SK-N-SH (cell line): ENCODE measurements at regions not wholly inside any gene's neighbourhood (a gene's known extent, or its start where the extent isn't known, plus 50 kb on each side); places are given as distances from the start of the nearest gene placed in this dataset.
"Not testable (repeated sequence)": the region's sequence is repeated elsewhere in the genome, so short reads cannot be mapped to it uniquely, and the experiment has no call there.

Experiments used
- CTCF ChIA-PET: fragments of 300-600, 350-600 bp; formaldehyde crosslinking; extraction: SDS; loops from one replicate; lab custom pipeline; 2021; lab: Yijun Ruan, JAX
- POLR2A ChIA-PET: fragments of 350-600 bp; sonication (Branson Sonifier 250); formaldehyde crosslinking; extraction: SDS; loops from one replicate; lab custom pipeline; 2020; ENCODE audit warnings: antibody characterized with exemption, inconsistent platforms; lab: Yijun Ruan, JAX
- DNase-seq: peaks from one replicate; pipeline ENCODE4 v3.0.0; 2012
- H2AFZ ChIP-seq: fragments of 200-600 bp; sonication (generic); 2 replicates; pipeline ENCODE4 v1.8.1; 2016; ENCODE audit warnings: antibody characterized with exemption, mild to moderate bottlenecking, low read depth
- H3F3A ChIP-seq: fragments of 200-600 bp; sonication (generic); replicated peaks from 2 replicates; pipeline ENCODE3; 2016; ENCODE audit warnings: antibody characterized with exemption, mild to moderate bottlenecking; ENCODE audit not compliant: insufficient read depth
- H3K27ac ChIP-seq, 2 experiments: fragments of 200-500 bp in 1 of 2; fragments of 200-600 bp in 1 of 2; sonication (Bioruptor generic) in 1 of 2; sonication (generic), shearing (Covaris generic) in 1 of 2; 2 replicates each; pipeline versions ENCODE4 v1.5.1 to v1.6.1; 2014 to 2016; ENCODE audit warnings: low read depth in 2 of 2, inconsistent platforms in 1 of 2, low read length in 1 of 2, mild to moderate bottlenecking in 1 of 2, mixed read lengths in 1 of 2
- H3K27me3 ChIP-seq: fragments of 200-600 bp; sonication (generic), shearing (Covaris generic); 2 replicates; pipeline ENCODE4 v1.6.1; 2016; ENCODE audit warnings: mixed run types; ENCODE audit not compliant: insufficient read depth
- H3K36me3 ChIP-seq, 2 experiments: fragments of 200-500 bp in 1 of 2; fragments of 200-600 bp in 1 of 2; sonication (Bioruptor generic) in 1 of 2; sonication (generic) in 1 of 2; replicated peaks in 1 of 2; 2 replicates each; pipeline versions ENCODE3 to v1.5.1; 2014 to 2016; ENCODE audit warnings: low read length in 1 of 2, mild to moderate bottlenecking in 1 of 2; ENCODE audit not compliant: insufficient read depth in 2 of 2, control insufficient read depth in 1 of 2
- H3K4me1 ChIP-seq, 2 experiments: fragments of 200-500 bp in 1 of 2; fragments of 200-600 bp in 1 of 2; sonication (Bioruptor generic) in 1 of 2; sonication (generic), shearing (Covaris generic) in 1 of 2; 2 replicates each; pipeline versions ENCODE4 v1.5.1 to v1.6.1; 2014 to 2016; ENCODE audit warnings: low read depth in 1 of 2, low read length in 1 of 2, mixed run types in 1 of 2; ENCODE audit not compliant: insufficient read depth in 2 of 2, control insufficient read depth in 1 of 2
- H3K4me2 ChIP-seq: fragments of 200-600 bp; sonication (generic), shearing (Covaris generic); 2 replicates; pipeline ENCODE4 v1.6.1; 2017; ENCODE audit warnings: mixed run types
- H3K4me3 ChIP-seq, 2 experiments: fragments of 200-500 bp in 1 of 2; fragments of 200-600 bp in 1 of 2; sonication (Bioruptor generic) in 1 of 2; sonication (generic), shearing (Covaris generic) in 1 of 2; 2 replicates each; pipeline versions ENCODE4 v1.5.1 to v1.8.1; 2014 to 2016; ENCODE audit warnings: low read depth in 2 of 2, inconsistent platforms in 1 of 2, low read length in 1 of 2, mild to moderate bottlenecking in 1 of 2, mixed read lengths in 1 of 2, moderate library complexity in 1 of 2
- H3K79me2 ChIP-seq: fragments of 200-600 bp; sonication (generic); 2 replicates; pipeline ENCODE4 v1.8.1; 2017; ENCODE audit warnings: mild to moderate bottlenecking; ENCODE audit not compliant: insufficient read depth
- H3K9ac ChIP-seq: fragments of 200-600 bp; sonication (generic); 2 replicates; pipeline ENCODE4 v1.6.1; 2017; ENCODE audit warnings: mixed run types
- H3K9me2 ChIP-seq: fragments of 200-600 bp; sonication (generic); 2 replicates; pipeline ENCODE4 v1.6.1; 2017; ENCODE audit warnings: mixed run types
- H3K9me3 ChIP-seq: fragments of 200-600 bp; sonication (generic); 2 replicates; pipeline ENCODE4 v1.6.1; 2017; ENCODE audit warnings: mixed run types, mild to moderate bottlenecking, moderate library complexity
- H4K20me1 ChIP-seq: fragments of 200-600 bp; sonication (generic); 2 replicates; pipeline ENCODE4 v1.6.1; 2017; ENCODE audit warnings: mild to moderate bottlenecking, mixed run types; ENCODE audit not compliant: insufficient read depth
- EZH2phosphoT487 ChIP-seq: fragments of 200-600 bp; sonication (generic); IDR thresholded peaks from 2 replicates; pipeline ENCODE4 v1.6.1; 2017; ENCODE audit warnings: low read depth, mixed run types, mild to moderate bottlenecking, antibody characterized with exemption, moderate library complexity, borderline replicate concordance
- FOSL2 ChIP-seq: IDR thresholded peaks from 2 replicates; pipeline ENCODE4 v1.4.0; 2012; ENCODE audit warnings: low read depth, mild to moderate bottlenecking, moderate library complexity, borderline replicate concordance
- GABPA ChIP-seq: IDR thresholded peaks from 2 replicates; pipeline ENCODE4 v1.4.0; 2012; ENCODE audit warnings: low read depth, mild to moderate bottlenecking
- GATA2 ChIP-seq: sonication (generic); formaldehyde crosslinking; IDR thresholded peaks from 2 replicates; pipeline ENCODE4 v1.5.0; 2020; ENCODE audit warnings: mild to moderate bottlenecking, missing genetic modification reagents
- IRF3 ChIP-seq: fragments of 150-350 bp; IDR thresholded peaks from 2 replicates; pipeline ENCODE4 v1.6.1; 2016; ENCODE audit warnings: mild to moderate bottlenecking, low read depth, low read length
- NFIC ChIP-seq: IDR thresholded peaks from 2 replicates; pipeline ENCODE4 v1.4.0; 2012; ENCODE audit warnings: borderline replicate concordance
- NRF1 ChIP-seq: IDR thresholded peaks from 2 replicates; pipeline ENCODE4 v1.6.1; 2012; ENCODE audit warnings: low read depth, mild to moderate bottlenecking, low read length
- POLR2AphosphoS5 ChIP-seq: IDR thresholded peaks from 2 replicates; pipeline ENCODE4 v1.6.1; 2012; ENCODE audit warnings: low read depth, low read length
- RFX5 ChIP-seq: IDR thresholded peaks from 2 replicates; pipeline ENCODE4 v1.6.1; 2012; ENCODE audit warnings: mild to moderate bottlenecking, improper control_type of control experiment, low read length
- RXRA ChIP-seq: IDR thresholded peaks from 2 replicates; pipeline ENCODE4 v1.4.0; 2012; ENCODE audit warnings: low read depth, mild to moderate bottlenecking, borderline replicate concordance
- SIN3A ChIP-seq: IDR thresholded peaks from 2 replicates; pipeline ENCODE4 v1.6.1; 2012; ENCODE audit warnings: low read depth, mild to moderate bottlenecking, low read length, moderate library complexity, borderline replicate concordance
- SMC3 ChIP-seq: IDR thresholded peaks from 2 replicates; pipeline ENCODE4 v1.6.1; 2012; ENCODE audit warnings: low read depth, low read length, improper control_type of control experiment
- USF1 ChIP-seq: IDR thresholded peaks from 2 replicates; pipeline ENCODE4 v1.4.0; 2012; ENCODE audit warnings: low read depth, borderline replicate concordance
- WGBS: methylation state at CpG from one replicate; pipeline ENCODE4 v1.1.6; 2017; ENCODE audit warnings: low lambda C conversion rate; 5-methylcytosine and 5-hydroxymethylcytosine counted together

- POLR2A ChIA-PET, result no interaction called here
- H3K79me2 ChIP-seq, result no peaks in the 10 kb centered on the region
- H3K4me3 ChIP-seq, result no peak overlapping the region
- H3K9me2 ChIP-seq, result no peaks in the 10 kb centered on the region
- no peak overlapping the region for H3K27ac ChIP-seq
- CTCF ChIA-PET, result no interaction called here
- WGBS, result 28% methylated on average over 2 of the region's 2 CpGs
- no peak overlapping the region for H2AFZ ChIP-seq
- no peaks in the 10 kb centered on the region for H4K20me1 ChIP-seq
- TF ChIP-seq SMC3, result no peak
- TF ChIP-seq EZH2phosphoT487, result no peak
- TF ChIP-seq NFIC, result no peak
- TF ChIP-seq NRF1, result no peak
- no peak for TF ChIP-seq POLR2AphosphoS5
- no peak for TF ChIP-seq USF1
- no peak for TF ChIP-seq GATA2 (CRISPR knock-in tag)
- TF ChIP-seq SIN3A, result no peak
- TF ChIP-seq RXRA, result no peak
- no peak for TF ChIP-seq GABPA
- no peak for TF ChIP-seq RFX5
- no peak for TF ChIP-seq FOSL2
- TF ChIP-seq IRF3, result no peak
- no peaks in the 10 kb centered on the region for H3K36me3 ChIP-seq
- no peak overlapping the region for H3K4me2 ChIP-seq
- no peaks in the 10 kb centered on the region for H3F3A ChIP-seq
- no peak overlapping the region for H3K9ac ChIP-seq
- H3K9me3 ChIP-seq, result no peaks in the 10 kb centered on the region
- no peaks in the 10 kb centered on the region for H3K4me1 ChIP-seq
- H3K27me3 ChIP-seq, result no peaks in the 10 kb centered on the region
- no peak for DNase-seq
These were observed 95.0 kb upstream of the EPB41L4A start for GRCh38 chr5:112514111-112514510.

DNA sequence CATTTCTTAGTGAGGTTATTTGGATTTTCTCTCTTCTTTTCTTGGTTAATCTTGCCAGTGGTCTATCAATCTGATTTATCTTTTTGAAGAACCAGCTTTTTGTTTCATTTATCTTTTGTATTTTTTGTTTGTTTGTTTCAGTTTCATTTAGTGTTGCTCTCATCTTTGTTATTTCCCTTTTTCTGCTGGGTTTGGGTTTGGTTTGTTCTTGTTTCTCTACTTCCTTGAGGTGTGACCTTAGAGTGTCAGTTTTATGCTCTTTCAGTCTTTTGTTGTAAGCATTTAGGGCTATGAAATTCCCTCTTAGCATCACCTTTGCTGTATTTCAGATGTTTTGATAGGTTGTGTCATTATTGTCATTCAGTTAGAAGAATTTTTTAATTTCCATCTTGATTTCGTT is 101.4 kb upstream of the EPB41L4A start:
- H3F3A ChIP-seq, H2AFZ ChIP-seq, H3K4me1 ChIP-seq, H3K27me3 ChIP-seq, H3K9me3 ChIP-seq, H3K9ac ChIP-seq, H3K9me2 ChIP-seq, POLR2A ChIA-PET, H3K27ac ChIP-seq, H4K20me1 ChIP-seq, H3K4me2 ChIP-seq, DNase-seq, H3K79me2 ChIP-seq, H3K4me3 ChIP-seq, H3K36me3 ChIP-seq: not testable (repeated sequence)
- CTCF ChIA-PET, result interaction anchor here (1.0 kb wide), 1 partner anchor 232 kb away, joined by 3 read pairs; no protein-coding TSS in a partner anchor
- 3% methylated on average over 1 of the region's 1 CpG for WGBS

GRCh38 chr5:112522891-112523673 is 104.0 kb upstream of the EPB41L4A start:
- CTCF ChIA-PET, DNase-seq, H3K79me2 ChIP-seq, H4K20me1 ChIP-seq, POLR2A ChIA-PET, H3K9me2 ChIP-seq, H3K9me3 ChIP-seq, H3K27ac ChIP-seq, H3K36me3 ChIP-seq, H3K4me1 ChIP-seq, H3K4me3 ChIP-seq, H3F3A ChIP-seq, H3K27me3 ChIP-seq, H3K4me2 ChIP-seq, H2AFZ ChIP-seq, H3K9ac ChIP-seq: not testable (repeated sequence)
- 51% methylated on average over 7 of the region's 9 CpGs for WGBS

DNA sequence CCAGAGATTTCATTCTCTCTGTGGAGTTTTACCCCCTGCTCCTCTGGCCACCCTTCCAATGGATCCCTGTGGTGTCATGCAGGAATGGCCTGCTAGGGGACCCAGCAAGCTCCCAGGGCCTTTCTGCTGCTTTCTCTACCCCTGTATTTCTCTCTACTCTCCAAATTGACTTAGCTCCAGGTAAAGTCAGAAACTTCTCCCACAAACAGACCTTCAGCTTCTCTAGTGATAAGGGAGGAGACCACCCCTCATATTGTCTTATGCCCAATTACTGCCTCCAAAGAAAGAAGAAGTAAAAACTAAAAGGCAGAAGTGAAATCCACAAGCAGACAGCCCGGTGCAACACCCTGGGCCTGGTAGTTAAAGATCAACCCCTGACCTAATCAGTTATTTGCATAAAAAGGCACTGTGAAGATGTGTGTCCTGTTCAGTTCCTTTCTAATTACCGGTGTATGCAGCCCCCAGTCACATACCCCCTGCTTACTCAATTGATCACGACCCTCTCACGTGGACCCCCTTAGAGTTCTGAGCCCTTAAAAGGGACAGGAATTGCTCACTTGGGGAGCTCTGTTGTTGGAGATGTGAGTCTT is 104.7 kb upstream of the EPB41L4A start:
- H3K36me3 ChIP-seq, H3K4me2 ChIP-seq, H3K9me2 ChIP-seq, DNase-seq, POLR2A ChIA-PET, H3K9me3 ChIP-seq, H3K27ac ChIP-seq, H3K27me3 ChIP-seq, H3K9ac ChIP-seq, H3K4me3 ChIP-seq, H3K79me2 ChIP-seq, H4K20me1 ChIP-seq, H3F3A ChIP-seq, H2AFZ ChIP-seq, CTCF ChIA-PET, H3K4me1 ChIP-seq: not testable (repeated sequence)
- WGBS, result 26% methylated on average over 4 of the region's 4 CpGs
